Esophagus squamous epithelium (tissue), 5 donors: ENCODE measurements at regions not wholly inside any gene's neighbourhood (a gene's known extent, or its start where the extent isn't known, plus 50 kb on each side); places are given as distances from the start of the nearest gene placed in this dataset.

Source experiments
- DNase-seq: peaks from one replicate; lab custom pipeline; 2025; lab: John Stamatoyannopoulos, UW
- H3K27ac ChIP-seq, 4 donors: fragments of 200-600 bp; sonication (generic); one replicate each; pipeline ENCODE4 v1.5.1; 2016 to 2019; ENCODE audit warnings: mild to moderate bottlenecking in 1 of 4
- H3K27me3 ChIP-seq, 4 donors: fragments of 200-600 bp; sonication (generic); 1 replicate in 3 of 4; 2 replicates in 1 of 4; pipeline versions ENCODE4 v1.5.1 to v1.6.0; 2017 to 2021; ENCODE audit warnings: antibody characterized with exemption in 1 of 4
- H3K36me3 ChIP-seq, 3 donors: fragments of 200-600 bp; sonication (generic); one replicate each; pipeline ENCODE4 v1.5.1; 2016 to 2019
- H3K4me1 ChIP-seq, 3 donors: fragments of 200-600 bp; sonication (generic); one replicate each; pipeline ENCODE4 v1.5.1; 2017 to 2019
- H3K4me3 ChIP-seq, 4 donors: fragments of 200-600 bp; sonication (generic); 1 replicate in 3 of 4; 2 replicates in 1 of 4; pipeline ENCODE4 v1.5.1; 2016 to 2019; ENCODE audit warnings: mild to moderate bottlenecking in 2 of 4, moderate library complexity in 1 of 4
- H3K9me3 ChIP-seq, 3 donors: fragments of 200-600 bp; sonication (generic); one replicate each; pipeline ENCODE4 v1.5.1; 2016 to 2019
- CTCF ChIP-seq, 6 experiments: fragments of 450-650 bp in 4 of 6; fragments of 200-600 bp in 2 of 6; sonication (generic) in 2 of 6; IDR thresholded peaks; one replicate each; pipeline ENCODE4 v1.5.1; 2016 to 2019; ENCODE audit warnings: antibody characterized with exemption in 6 of 6, mild to moderate bottlenecking in 4 of 6, moderate library complexity in 4 of 6
- POLR2A ChIP-seq, 4 donors: fragments of 450-650 bp; IDR thresholded peaks; one replicate each; pipeline ENCODE4 v1.6.1; 2017; ENCODE audit warnings: antibody characterized with exemption in 4 of 4, mild to moderate bottlenecking in 4 of 4, moderate library complexity in 3 of 4
- WGBS, 2 donors: methylation state at CpG; one replicate each; pipeline ENCODE4 v1.1.5; 2018; 5-methylcytosine and 5-hydroxymethylcytosine counted together
- intact Hi-C: fragments of 100-400 bp; cut with DNase I; formaldehyde crosslinking; loops from one replicate; pipeline ENCODE4 v1.15.0; 2022
- donor health status: DM: yes; HTN: yes; CAD: no.

DNA sequence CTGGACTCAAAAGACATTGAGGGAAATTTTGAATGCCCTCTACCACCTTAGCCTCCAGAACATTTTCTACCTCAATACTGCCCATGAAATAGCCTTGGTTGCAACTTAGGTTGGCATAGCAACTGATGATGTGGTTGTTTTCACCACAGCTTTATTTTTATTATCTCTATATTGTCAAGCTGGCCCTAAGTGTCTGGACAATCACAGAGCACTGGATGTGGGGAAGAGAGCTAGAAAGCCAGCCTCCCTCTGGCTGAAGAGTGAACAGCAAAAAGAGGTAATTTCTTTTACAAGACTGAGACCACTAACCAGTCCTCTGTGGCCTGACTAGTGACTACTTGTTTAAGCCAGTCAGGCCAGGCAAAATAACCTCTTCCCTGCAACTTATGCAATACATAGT lies 159.6 kb downstream of the HS3ST2 start:
- H3K36me3 ChIP-seq = no peaks in the 10 kb centered on the region
- no peak overlapping the region for H3K27ac ChIP-seq
- peaks cover 0 to 15% (median 0%) of the 10 kb centered on the region in 4 donors for H3K27me3 ChIP-seq
- H3K4me3 ChIP-seq = no peak overlapping the region
- intact Hi-C loops = no loop called here
- H3K4me1 ChIP-seq = peaks cover 0 to 17% (median 8%) of the 10 kb centered on the region in 3 donors
- TF ChIP-seq POLR2A (IDR thresholded peaks at IDR 0.05) (no peak), CTCF (IDR thresholded peaks at IDR 0.05) (no peak)
- no peak for DNase-seq
- H3K9me3 ChIP-seq = no peaks in the 10 kb centered on the region

DNA sequence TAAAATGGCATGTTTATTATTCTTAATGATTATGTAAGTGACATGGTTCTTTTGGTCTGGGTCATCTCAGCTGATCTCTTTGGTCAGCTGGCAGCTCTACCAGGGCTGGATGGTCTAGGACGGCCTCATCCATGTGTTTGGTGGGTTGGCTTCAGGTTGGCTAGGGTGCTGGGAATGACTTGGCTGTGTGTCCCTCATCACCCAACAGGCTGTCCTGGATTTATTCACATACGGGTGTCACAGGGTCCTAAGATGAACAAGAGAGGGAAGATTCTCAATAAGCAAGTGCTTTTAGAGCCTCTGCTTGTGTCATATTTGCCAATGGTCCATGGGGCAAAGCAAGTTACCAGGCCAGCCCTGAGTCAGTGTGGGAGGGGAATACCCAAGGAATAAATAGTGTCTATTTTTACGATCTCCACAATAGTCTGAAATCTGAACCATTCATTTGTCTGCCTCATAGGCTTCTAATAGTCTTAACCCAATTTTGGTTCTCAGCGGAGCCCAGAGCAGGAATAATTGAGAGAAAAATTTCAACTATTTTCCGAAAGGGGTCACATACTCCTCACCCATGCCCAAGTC lies 157.5 kb downstream of the HS3ST2 start:
- Histone ChIP-seq H3K27ac (no peak overlapping the region), H3K27me3 (peaks cover 0 to 13% (median 0%) of the 10 kb centered on the region in 4 donors), H3K4me1 (peaks cover 0 to 17% (median 8%) of the 10 kb centered on the region in 3 donors), H3K4me3 (no peak overlapping the region), H3K36me3 (no peaks in the 10 kb centered on the region), H3K9me3 (no peaks in the 10 kb centered on the region)
- WGBS, 2 donors = 69 to 82% methylated on average over 5 of the region's 5 CpGs
- no peak for DNase-seq
- no peak for TF ChIP-seq POLR2A (IDR thresholded peaks at IDR 0.05)
- TF ChIP-seq CTCF (IDR thresholded peaks at IDR 0.05) = no peak
- intact Hi-C loops = no loop called here

- Histone ChIP-seq H3K27me3 (peaks cover 0 to 11% (median 0%) of the 10 kb centered on the region in 4 donors), H3K4me3 (no peak overlapping the region), H3K27ac (peak overlapping the region in 1 of 4 donors; percentile 42), H3K4me1 (peaks cover 0 to 17% (median 8%) of the 10 kb centered on the region in 3 donors), H3K36me3 (no peaks in the 10 kb centered on the region), H3K9me3 (no peaks in the 10 kb centered on the region)
- 42 to 52% methylated on average over 3 to 4 of the region's 4 CpGs for WGBS, 2 donors
- intact Hi-C loops = no loop called here
- TF ChIP-seq CTCF (IDR thresholded peaks at IDR 0.05) (no peak), POLR2A (IDR thresholded peaks at IDR 0.05) (no peak)
- no peak for DNase-seq
Observed at GRCh38 chr16:22970209-22970865, 156.4 kb downstream of the HS3ST2 start.

DNA sequence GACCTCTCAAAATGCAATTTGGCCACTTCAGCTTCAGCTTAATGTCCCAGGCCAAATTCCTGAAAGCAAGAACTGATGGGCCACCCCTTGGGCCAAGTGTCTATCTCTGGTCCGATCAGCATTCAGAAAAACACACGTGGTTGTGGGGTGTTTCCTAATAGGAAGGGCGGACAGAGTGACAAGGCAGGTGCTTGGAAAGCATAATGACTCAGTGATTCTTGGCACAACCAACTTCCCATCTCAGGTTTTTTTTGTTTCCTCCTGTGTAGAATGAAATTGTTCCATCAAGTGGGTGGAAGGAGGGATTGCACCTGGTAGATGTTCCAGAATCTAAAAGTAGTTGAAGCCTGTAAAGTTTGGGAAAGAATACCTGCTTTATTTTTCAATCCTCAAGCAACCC lies 155.6 kb downstream of the HS3ST2 start:
- Histone ChIP-seq H3K27me3 (peaks cover 0 to 19% (median 0%) of the 10 kb centered on the region in 4 donors), H3K36me3 (no peaks in the 10 kb centered on the region), H3K4me3 (no peak overlapping the region), H3K9me3 (no peaks in the 10 kb centered on the region), H3K27ac (peak overlapping the region in 1 of 4 donors; percentile 42), H3K4me1 (peaks cover 0 to 17% (median 8%) of the 10 kb centered on the region in 3 donors)
- intact Hi-C loops = no loop called here
- peak in 1 of 6 experiments; percentile 24 for TF ChIP-seq CTCF (IDR thresholded peaks at IDR 0.05)
- TF ChIP-seq POLR2A (IDR thresholded peaks at IDR 0.05) = no peak
- no peak for DNase-seq
- 30% methylated on average over 3 of the region's 3 CpGs; no CpG with 5 or more reads in 1 of the 2 donors for WGBS, 2 donors

DNA sequence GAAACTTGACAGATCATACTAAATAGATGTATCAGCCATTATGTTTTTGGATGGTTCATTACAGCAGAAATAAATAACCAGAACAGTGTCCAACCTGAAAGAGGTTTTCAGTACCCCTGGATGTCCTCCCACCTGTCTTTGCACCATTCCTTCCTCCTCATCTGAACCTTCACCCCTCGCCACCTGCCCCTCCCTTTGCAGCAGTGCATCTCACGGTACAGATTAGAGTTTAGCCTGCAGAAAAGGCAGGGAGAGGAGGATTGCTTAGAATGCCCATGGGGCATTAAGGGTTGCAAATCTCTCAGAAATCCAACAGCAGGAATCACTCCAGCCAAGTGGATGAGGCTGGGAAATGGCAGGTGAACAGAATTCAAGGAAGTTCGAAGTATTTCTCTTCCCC lies 155.0 kb downstream of the HS3ST2 start:
- no peak for TF ChIP-seq CTCF (IDR thresholded peaks at IDR 0.05)
- no peak for TF ChIP-seq POLR2A (IDR thresholded peaks at IDR 0.05)
- no peak overlapping the region for H3K4me3 ChIP-seq
- no peaks in the 10 kb centered on the region for H3K9me3 ChIP-seq
- H3K27ac ChIP-seq = no peak overlapping the region
- intact Hi-C loops = no loop called here
- H3K4me1 ChIP-seq = peaks cover 0 to 17% (median 8%) of the 10 kb centered on the region in 3 donors
- H3K36me3 ChIP-seq = no peaks in the 10 kb centered on the region
- no peak for DNase-seq
- peaks cover 0 to 20% (median 0%) of the 10 kb centered on the region in 4 donors for H3K27me3 ChIP-seq
- 25 to 28% methylated on average over 3 of the region's 3 CpGs for WGBS, 2 donors
